NCI-H748 treated with DMSO at 0.1 percent for 48 hours (cell line): ENCODE measurements at regions not wholly inside any gene's neighbourhood (a gene's known extent, or its start where the extent isn't known, plus 50 kb on each side); places are given as distances from the start of the nearest gene placed in this dataset.

ENCODE experiments used
- DNase-seq: peaks from one replicate; lab custom pipeline; 2025; lab: John Stamatoyannopoulos, UW

DNA sequence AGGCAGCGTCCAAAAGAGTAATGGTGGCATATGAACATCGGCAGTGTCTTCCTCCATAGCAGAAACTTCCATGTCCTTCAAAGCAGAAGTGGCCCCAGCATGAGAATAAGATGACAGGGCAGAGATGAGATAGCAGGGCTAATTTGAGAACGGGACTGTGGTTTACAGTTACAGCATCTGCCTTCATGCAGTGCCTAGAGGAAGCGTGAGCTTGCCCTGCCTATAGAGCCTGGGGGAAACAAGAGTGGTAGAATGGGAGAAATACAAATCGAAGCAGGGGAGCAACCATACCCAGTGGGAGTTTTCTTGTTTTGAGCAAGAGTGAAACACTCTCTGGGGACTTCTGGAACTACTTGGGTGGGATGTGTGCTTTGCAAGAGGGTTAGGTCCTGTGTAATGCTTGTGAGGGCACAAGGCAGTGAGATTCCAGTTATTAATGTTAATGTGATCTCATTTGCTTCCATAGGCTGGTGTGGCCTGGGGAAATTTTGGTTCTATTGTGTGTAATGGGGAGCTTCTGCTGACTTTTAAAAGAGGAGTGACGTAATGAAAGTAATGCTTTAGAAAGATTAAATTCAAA lies 616.9 kb downstream of the ZIC1 start:
- DNase-seq, result no peak

- no peak for DNase-seq
These were observed 621.8 kb downstream of the ZIC1 start for GRCh38 chr3:148030975-148031374.

GRCh38 chr3:148034353-148034752 lies 625.2 kb downstream of the ZIC1 start:
- DNase-seq, result no peak

DNA sequence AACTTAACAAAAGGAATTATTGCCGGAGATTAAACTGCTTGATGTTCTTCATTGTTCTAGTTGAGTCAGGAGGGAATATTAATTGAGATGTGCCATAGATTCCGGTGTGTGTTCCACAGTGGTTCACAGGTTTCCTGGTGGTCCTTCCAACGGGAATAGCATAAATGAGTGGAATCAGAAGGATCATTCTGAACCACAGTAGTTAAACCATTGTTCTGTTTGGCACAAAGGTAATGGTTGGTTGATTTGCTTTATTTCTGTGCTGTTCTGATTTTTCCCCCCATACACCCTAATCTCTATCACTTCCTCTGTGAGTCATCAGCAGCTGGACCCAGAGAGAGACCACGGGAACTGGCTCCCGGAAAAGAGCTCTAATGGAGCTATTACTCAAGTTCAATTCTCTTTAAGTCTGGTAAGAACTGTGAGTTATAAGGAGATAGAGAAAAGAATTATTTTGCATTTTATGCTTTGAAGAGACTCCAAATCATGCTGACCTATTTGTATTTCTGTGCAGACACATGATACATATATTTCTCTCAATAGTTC lies 627.2 kb downstream of the ZIC1 start:
- DNase-seq, result no peak

DNA sequence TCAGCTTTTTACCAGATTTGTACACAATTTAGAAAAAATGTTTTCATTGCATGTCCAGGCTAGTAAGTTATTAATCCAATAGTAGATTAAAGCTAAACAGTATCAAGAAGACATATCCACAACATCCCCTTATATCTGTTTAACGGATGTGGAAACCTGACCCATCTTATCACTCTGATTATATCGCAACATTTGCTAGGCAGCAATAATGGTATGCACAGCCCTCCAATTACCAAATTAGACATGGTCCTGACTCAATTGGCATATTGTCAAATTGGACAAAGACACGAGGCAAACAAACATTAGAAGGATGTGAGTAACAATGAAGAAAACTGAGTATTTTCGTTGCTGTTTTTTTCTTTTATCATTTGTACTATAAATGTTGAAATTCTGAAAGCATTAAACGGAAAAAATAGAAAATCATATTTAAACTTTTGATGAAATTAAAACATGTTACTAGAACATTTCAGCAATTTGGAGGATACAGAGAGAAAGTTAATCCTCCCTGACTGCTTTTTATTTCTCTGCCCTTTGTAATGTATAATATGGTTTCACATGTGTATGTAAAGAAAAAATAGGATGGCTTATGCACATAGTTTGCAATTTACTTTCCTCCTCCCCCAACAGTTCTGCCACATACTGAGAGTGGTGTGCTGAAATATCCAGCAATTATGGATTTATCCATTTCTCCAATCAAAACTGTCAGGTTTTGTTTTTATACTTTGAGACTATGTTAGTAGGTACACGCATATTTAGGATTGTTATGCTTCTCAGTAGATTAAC lies 633.7 kb downstream of the ZIC1 start:
- no peak for DNase-seq

DNA sequence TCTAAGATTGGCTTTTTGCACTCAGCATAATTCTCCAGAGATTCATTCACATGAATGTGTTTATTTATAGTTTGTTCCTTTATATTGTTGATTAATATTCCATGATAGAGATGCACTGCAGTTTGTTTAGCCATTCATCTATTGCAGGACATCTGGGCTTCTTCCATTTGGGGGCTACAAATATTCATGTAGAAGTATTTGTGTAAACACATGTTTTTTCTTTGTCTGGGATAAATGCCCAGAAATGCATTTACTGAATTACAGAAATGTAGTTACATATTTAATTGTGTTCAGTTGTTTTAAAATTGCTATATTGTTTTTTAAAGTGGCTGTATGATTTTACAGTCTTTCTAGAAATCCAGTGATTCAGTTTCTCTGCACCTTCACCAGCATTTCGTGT lies 635.0 kb downstream of the ZIC1 start:
- no peak for DNase-seq

GRCh38 chr3:148054999-148055398 lies 642.7 kb upstream of the AGTR1 start:
- DNase-seq, result no peak

DNA sequence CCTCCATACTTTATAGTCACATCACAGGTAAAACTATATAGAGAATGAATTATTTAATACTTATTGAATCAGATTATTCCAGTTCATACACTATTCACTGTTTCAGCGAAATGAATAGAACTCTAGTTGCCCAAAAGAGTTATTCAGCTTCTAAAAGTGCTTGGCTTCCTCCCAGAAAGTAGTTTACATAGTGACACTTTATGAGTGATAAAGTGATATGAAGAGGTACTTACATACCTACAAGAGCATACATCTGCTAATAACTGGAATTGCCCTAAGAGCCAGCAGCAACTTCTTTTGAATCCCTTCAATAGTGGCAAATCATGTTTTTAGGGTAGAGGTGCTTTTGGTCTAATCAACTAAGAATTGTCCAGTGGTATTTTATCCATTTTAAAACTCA lies 635.1 kb upstream of the AGTR1 start:
- DNase-seq, result no peak

DNA sequence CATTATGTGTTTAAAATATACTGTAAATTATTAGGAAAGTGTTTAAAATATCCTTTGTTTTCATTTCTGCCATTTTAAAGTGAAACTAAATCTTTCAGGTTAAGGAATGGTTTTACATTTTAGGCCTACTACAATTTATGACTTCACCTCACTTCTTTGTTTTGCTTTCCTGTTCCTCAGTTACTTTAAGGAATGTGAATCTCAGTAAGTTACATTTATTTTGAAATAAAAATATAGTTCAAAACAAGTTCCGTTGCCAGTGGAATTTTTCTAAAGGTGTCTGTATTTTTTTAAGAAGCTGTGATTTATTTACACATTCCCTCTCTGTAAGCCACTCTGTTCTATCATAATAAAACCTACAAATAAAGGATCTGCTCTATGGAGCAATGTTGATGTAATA lies 630.9 kb upstream of the AGTR1 start:
- no peak for DNase-seq

DNA sequence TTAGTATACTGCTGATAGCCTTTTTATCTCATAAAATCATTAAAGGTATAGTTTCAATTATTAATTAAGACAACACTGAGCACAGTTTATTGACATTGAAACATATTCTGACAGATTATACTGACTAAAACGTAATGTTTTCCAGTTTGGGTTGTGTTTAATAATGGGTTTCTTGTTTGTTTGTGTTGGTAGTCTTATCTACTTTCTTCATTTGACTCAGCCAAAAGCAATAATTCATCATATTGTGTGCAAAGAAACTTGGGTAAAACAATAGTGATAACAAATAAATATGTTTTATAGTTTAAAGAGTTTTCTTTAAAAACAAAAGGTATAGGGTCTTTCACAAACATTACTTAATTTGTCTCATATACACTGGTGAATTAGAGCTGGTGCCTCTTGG lies 629.2 kb upstream of the AGTR1 start:
- no peak for DNase-seq

DNA sequence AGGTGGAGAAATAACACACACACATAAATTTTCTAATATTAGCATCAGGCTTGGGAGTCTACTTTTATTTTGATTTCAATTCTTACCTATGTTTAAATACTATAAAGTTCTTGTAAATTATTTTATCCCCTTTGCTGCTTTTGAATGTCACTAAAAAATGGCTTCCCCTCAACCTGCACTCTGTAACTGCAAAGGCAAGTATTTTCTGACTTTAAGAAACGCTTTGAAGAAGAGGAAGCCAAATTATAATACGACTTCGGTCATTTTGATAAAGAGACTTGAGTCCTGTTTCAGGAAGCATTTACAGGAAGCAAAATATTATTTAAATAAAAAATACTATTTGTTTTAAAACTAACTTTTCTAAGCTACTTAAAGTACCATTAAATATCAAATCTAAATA lies 627.7 kb upstream of the AGTR1 start:
- DNase-seq, result no peak

DNA sequence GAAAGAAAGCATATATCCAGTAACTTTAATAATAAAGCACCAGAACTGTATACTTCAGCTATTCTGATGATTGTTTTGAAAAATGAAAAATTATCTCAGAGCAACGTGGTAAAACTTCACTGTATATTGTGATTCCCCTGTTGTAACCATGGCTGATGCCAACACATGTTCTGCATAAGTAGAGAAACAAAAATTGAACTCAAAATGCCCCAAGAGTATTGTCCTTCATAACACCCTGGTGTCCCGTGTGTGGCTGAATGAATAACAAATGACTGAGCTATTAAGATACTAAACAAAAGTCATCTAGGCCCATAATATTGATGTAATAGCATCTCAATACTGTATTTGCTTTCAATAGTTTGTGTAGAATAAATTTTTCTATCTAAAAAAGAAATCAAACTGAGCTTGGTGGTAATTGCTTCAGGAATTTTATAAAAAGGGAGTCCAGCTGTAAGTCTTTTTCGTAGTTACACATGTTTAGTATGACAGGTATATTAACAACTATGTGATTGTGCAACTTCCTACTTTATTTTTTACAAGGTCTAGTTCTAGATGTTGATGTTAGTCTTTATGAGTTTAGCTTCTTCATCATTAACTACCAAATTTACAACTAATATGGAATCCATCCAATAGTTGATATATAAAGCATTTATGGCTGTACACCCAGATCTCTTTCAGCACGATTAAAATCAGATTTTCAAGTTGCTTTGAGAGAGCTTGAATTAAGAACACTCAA lies 623.8 kb upstream of the AGTR1 start:
- no peak for DNase-seq

DNA sequence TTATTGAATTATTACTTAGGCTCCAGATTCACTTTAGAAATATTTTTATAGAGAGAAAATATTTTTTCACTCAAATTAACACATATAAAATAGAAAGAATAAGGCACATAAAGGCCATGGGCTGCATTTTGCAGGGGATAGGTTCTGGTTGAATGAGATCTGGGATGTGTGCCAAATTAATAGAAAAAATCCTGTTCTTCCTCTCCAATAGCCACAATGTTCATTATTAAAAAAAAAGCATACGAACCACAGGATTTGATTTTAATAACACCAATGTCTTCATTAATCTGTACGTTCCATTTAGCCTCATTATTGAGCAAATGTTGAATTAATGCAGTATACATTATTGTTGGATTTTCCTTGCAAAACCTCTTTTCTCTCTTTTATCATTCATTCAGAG lies 622.8 kb upstream of the AGTR1 start:
- DNase-seq, result peak; percentile 6

DNA sequence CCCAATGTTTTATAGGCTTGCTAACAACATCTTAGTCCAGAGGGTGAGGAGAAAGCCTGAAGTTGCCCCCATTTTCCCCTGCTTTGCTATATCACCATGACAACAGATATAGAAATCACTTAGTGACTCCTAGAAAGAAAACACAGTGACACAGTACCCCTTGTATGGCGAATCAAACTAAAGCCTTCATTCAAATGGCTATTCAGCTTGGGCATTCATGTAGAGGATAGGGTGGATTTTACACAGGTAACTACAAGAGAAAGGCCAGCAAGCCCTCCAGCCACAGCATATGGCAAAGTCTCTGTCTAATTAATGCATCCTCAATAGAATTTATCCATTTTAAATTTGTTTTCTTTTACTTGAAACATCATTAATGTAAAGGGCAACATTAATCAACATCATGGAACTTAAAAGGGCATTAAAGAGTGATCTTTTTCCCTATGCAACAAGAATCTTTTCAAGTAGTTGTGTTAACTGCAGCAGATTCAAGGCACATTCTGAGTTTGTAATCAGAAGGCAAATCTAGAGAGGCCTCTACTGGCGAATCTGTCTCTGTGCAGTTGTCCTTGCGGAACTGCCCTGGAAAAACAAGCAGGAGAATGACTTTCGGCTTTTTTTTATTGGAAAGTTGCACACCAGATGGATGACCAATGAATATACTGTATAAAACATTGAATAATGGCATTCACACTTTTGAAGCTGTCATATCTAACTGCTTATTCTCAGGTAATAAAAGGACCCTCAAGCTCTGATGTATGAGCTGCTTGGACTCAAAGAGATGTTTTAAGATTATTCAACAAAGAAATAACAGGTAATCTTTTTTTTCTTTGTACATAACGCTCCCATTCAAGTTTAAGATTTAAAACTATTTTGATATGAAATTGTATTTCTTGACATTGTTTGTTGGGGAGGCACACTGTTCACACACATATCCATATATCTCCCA lies 621.7 kb upstream of the AGTR1 start:
- peak; percentile 17 for DNase-seq

DNA sequence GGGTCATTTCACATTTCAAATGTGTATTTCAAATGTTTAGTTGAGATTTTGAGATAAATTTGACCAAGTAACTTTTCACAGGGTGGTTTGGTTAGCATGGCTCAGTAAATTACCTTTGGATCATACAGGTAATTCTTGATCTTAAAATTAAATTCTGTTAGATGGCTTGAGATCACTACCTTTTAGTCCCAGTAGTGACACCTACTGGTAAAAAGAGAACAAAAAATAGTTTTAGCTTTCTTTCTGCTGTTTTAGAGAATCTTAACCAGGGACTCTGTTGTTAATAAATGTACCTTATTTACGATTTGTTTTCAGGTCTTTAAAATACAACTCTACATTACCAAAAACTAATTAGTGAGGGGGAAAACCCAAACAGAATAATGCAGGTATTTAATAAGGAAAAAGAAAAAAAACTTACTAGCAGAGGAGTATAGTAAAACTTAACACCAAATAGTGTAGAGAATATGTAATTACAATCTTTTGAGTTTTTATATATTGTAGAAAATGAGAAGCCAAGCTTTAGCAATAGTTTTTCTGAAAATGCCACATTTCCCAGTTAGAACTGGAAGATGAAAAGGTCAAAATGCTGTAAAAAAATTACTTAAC lies 620.3 kb upstream of the AGTR1 start:
- DNase-seq, result no peak

DNA sequence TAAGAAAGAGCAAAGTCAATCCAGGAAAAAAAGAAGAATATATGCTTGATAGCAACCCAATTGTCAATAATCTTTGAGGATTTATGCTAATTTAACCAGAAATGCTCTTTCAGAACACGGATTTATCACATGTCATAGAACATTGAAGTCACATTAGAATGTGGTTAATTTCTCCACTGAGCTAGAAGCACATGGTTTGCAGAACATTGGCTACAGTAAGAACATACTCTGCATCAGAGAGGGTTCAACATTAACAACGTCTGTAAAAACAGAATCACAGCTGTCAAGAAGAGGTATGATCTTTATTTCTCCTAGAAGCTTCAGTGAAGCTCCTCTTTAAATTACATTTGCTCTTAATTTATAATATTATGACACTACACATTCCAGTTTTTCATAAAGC lies 619.7 kb upstream of the AGTR1 start:
- DNase-seq, result no peak

DNA sequence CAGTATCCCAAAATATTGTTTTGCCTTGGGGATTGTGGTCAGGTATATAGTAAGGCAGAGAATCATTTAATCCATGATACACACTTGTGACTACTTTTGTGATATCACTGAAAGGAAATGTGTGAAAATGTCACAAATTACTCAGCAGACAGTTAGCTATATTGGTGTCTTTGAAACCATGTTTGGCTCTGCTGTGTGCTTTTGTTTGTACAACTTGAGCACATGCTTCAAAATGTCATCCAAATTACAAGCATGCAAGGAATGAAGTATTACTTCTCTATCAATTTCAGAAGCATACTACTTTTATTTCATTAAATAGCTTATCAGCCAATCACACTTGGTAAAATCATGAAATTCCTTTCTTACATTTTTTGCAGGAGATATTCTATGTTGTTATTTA lies 619.0 kb upstream of the AGTR1 start:
- no peak for DNase-seq

GRCh38 chr3:148079370-148079769 lies 618.3 kb upstream of the AGTR1 start:
- no peak for DNase-seq

DNA sequence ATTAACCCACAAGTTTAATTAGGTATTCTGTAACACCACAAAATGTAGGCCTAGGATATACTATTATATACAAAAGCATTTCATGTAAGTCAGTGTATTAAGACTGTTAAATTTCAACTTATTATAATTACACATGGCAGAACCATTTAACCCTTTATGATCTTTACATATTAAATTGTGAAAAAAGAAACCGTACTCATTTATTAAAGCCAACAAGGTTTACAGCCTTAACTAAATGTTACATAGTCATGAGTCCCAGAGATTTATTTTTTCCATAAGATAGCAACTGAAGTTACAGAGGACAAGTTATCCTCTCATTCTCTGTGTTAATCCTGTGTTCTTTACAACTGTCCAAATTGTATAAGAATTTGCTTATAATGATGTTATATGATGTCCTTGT lies 615.8 kb upstream of the AGTR1 start:
- no peak for DNase-seq

GRCh38 chr3:148082506-148083280 lies 615.0 kb upstream of the AGTR1 start:
- DNase-seq, result no peak
